Uterus (tissue), 2 donors: ENCODE measurements at regions not wholly inside any gene's neighbourhood (a gene's known extent, or its start where the extent isn't known, plus 50 kb on each side); places are given as distances from the start of the nearest gene placed in this dataset.

Source experiments
- CTCF ChIP-seq, 4 experiments: fragments of 200-600 bp in 2 of 4; fragments of 450-650 bp in 2 of 4; sonication (generic) in 2 of 4; IDR thresholded peaks; one replicate each; pipeline ENCODE4 v1.5.1; 2016 to 2019; ENCODE audit warnings: antibody characterized with exemption in 4 of 4, mild to moderate bottlenecking in 2 of 4, moderate library complexity in 1 of 4
- POLR2A ChIP-seq, 2 donors: fragments of 450-650 bp; IDR thresholded peaks; one replicate each; pipeline ENCODE4 v1.6.1; 2016; ENCODE audit warnings: antibody characterized with exemption in 2 of 2, mild to moderate bottlenecking in 1 of 2, moderate library complexity in 1 of 2

GRCh38 chr11:104583857-104584256, 314.4 kb downstream of the CASP12 start:
- no peak for TF ChIP-seq CTCF (IDR thresholded peaks at IDR 0.05)
- TF ChIP-seq POLR2A (IDR thresholded peaks at IDR 0.05), result no peak
